H9 (cell line): ENCODE measurements at regions not wholly inside any gene's neighbourhood (a gene's known extent, or its start where the extent isn't known, plus 50 kb on each side); places are given as distances from the start of the nearest gene placed in this dataset.

Experiments
- DNase-seq: peaks from one replicate; pipeline ENCODE4 v3.0.0-alpha.2; 2017
- H2AFZ ChIP-seq: one replicate; pipeline ENCODE4 v1.6.1; 2013; ENCODE audit warnings: mild to moderate bottlenecking, low read length, control low read depth, moderate library complexity
- H2AK5ac ChIP-seq: 2 replicates; pipeline ENCODE4 v1.6.1; 2013; ENCODE audit warnings: low read length, control low read depth, mixed read lengths; ENCODE audit not compliant: insufficient read length
- H2BK120ac ChIP-seq: one replicate; pipeline ENCODE4 v1.6.1; 2013; ENCODE audit warnings: low read depth, mild to moderate bottlenecking, low read length, control low read depth, inconsistent platforms; ENCODE audit not compliant: poor library complexity, severe bottlenecking
- H2BK12ac ChIP-seq: 2 replicates; pipeline ENCODE4 v1.6.1; 2013; ENCODE audit warnings: low read length, control low read depth, mixed read lengths, low read depth; ENCODE audit not compliant: insufficient read length
- H2BK15ac ChIP-seq: 2 replicates; pipeline ENCODE4 v1.6.1; 2013; ENCODE audit warnings: low read depth, low read length, control low read depth
- H2BK20ac ChIP-seq: one replicate; pipeline ENCODE4 v1.6.1; 2013; ENCODE audit warnings: low read depth, mild to moderate bottlenecking, low read length, control low read depth, inconsistent platforms; ENCODE audit not compliant: poor library complexity, severe bottlenecking
- H2BK5ac ChIP-seq: 2 replicates; pipeline ENCODE4 v1.6.1; 2013; ENCODE audit warnings: low read length, control low read depth, mixed read lengths; ENCODE audit not compliant: insufficient read length
- H3K14ac ChIP-seq: 2 replicates; pipeline ENCODE4 v1.6.1; 2013; ENCODE audit warnings: low read length, control low read depth; ENCODE audit not compliant: insufficient read depth
- H3K18ac ChIP-seq: 2 replicates; pipeline ENCODE4 v1.6.1; 2013; ENCODE audit warnings: low read depth, mild to moderate bottlenecking, mixed read lengths, low read length, control low read depth; ENCODE audit not compliant: insufficient read length
- H3K23ac ChIP-seq: 2 replicates; pipeline ENCODE4 v1.6.1; 2013; ENCODE audit warnings: low read length, control low read depth, mixed read lengths, low read depth; ENCODE audit not compliant: insufficient read length
- H3K23me2 ChIP-seq: 2 replicates; pipeline ENCODE4 v1.6.1; 2013; ENCODE audit warnings: low read depth, mild to moderate bottlenecking, mixed read lengths, low read length, control low read depth; ENCODE audit not compliant: insufficient read length, poor library complexity, severe bottlenecking
- H3K27ac ChIP-seq: 2 replicates; pipeline ENCODE4 v1.5.1; 2013; ENCODE audit warnings: low read length, control low read depth, mixed read lengths, low read depth; ENCODE audit not compliant: insufficient read length
- H3K27me3 ChIP-seq: 2 replicates; pipeline ENCODE4 v1.6.1; 2013; ENCODE audit warnings: low read length, control low read depth, inconsistent platforms; ENCODE audit not compliant: insufficient read depth
- H3K4ac ChIP-seq: 2 replicates; pipeline ENCODE4 v1.6.1; 2013; ENCODE audit warnings: low read depth, mild to moderate bottlenecking, control low read depth, inconsistent platforms, low read length, moderate library complexity
- H3K4me1 ChIP-seq: 2 replicates; pipeline ENCODE4 v1.6.1; 2013; ENCODE audit warnings: low read length, control low read depth, inconsistent platforms; ENCODE audit not compliant: insufficient read depth
- H3K4me2 ChIP-seq: 2 replicates; pipeline ENCODE4 v1.6.1; 2013; ENCODE audit warnings: low read length, control low read depth, mixed read lengths; ENCODE audit not compliant: insufficient read length, insufficient read depth
- H3K56ac ChIP-seq: 2 replicates; pipeline ENCODE4 v1.6.1; 2013; ENCODE audit warnings: low read depth, mild to moderate bottlenecking, mixed read lengths, low read length, control low read depth; ENCODE audit not compliant: insufficient read length
- H3K79me1 ChIP-seq: 2 replicates; pipeline ENCODE4 v1.6.1; 2013; ENCODE audit warnings: low read depth, mild to moderate bottlenecking, moderate library complexity, low read length, control low read depth, inconsistent platforms; ENCODE audit not compliant: insufficient read depth, poor library complexity, severe bottlenecking
- H3K79me2 ChIP-seq: 2 replicates; pipeline ENCODE4 v1.6.1; 2013; ENCODE audit warnings: low read length, control low read depth, inconsistent platforms; ENCODE audit not compliant: insufficient read depth
- H3K9ac ChIP-seq: 2 replicates; pipeline ENCODE4 v1.6.1; 2013; ENCODE audit warnings: low read length, control low read depth, mixed read lengths; ENCODE audit not compliant: insufficient read length; ENCODE audit errors: extremely low read depth
- H3K9me3 ChIP-seq: one replicate; pipeline ENCODE4 v1.6.1; 2013; ENCODE audit warnings: low read depth, low read length, inconsistent platforms; ENCODE audit not compliant: control insufficient read depth
- H3T11ph ChIP-seq: one replicate; pipeline ENCODE4 v1.6.1; 2013; ENCODE audit warnings: mild to moderate bottlenecking, low read length, control low read depth, inconsistent platforms
- H4K20me1 ChIP-seq: one replicate; pipeline ENCODE4 v1.6.1; 2013; ENCODE audit not compliant: control insufficient read depth, insufficient read length, insufficient read depth
- H4K5ac ChIP-seq: 2 replicates; pipeline ENCODE4 v1.6.1; 2013; ENCODE audit warnings: low read depth, mild to moderate bottlenecking, mixed read lengths, low read length, control low read depth; ENCODE audit not compliant: insufficient read length
- H4K8ac ChIP-seq: replicated peaks from 2 replicates; pipeline ENCODE4 v1.6.1; 2013; ENCODE audit warnings: low read length, control low read depth, mixed read lengths, low read depth; ENCODE audit not compliant: insufficient read length
- H4K91ac ChIP-seq: 2 replicates; pipeline ENCODE4 v1.6.1; 2013; ENCODE audit warnings: low read depth, mild to moderate bottlenecking, moderate library complexity, mixed read lengths, low read length, control low read depth; ENCODE audit not compliant: insufficient read length
- H3K27ac Mint-ChIP-seq, 3 experiments: 2 replicates in 2 of 3; 3 replicates in 1 of 3; pipeline ENCODE4 v1.8.0; 2020 to 2021; ENCODE audit warnings: mixed read lengths in 3 of 3, mild to moderate bottlenecking in 1 of 3, moderate library complexity in 1 of 3
- H3K27me3 Mint-ChIP-seq: 2 replicates; pipeline ENCODE4 v1.8.0; 2021; ENCODE audit warnings: low read depth, mild to moderate bottlenecking, moderate library complexity, mixed read lengths
- H3K36me3 Mint-ChIP-seq, 3 experiments: 2 replicates in 2 of 3; 3 replicates in 1 of 3; pipeline ENCODE4 v1.8.0; 2020 to 2021; ENCODE audit warnings: low read depth in 3 of 3, mixed read lengths in 3 of 3; ENCODE audit not compliant: insufficient read depth in 1 of 3
- H3K4me1 Mint-ChIP-seq, 2 experiments: 2 replicates each; pipeline ENCODE4 v1.8.0; 2020; ENCODE audit warnings: mixed read lengths in 2 of 2
- H3K4me3 Mint-ChIP-seq, 2 experiments: 2 replicates in 1 of 2; 3 replicates in 1 of 2; pipeline ENCODE4 v1.8.0; 2020 to 2021; ENCODE audit warnings: mild to moderate bottlenecking in 2 of 2, mixed read lengths in 2 of 2, moderate library complexity in 1 of 2
- H3K9me3 Mint-ChIP-seq, 2 experiments: 2 replicates in 1 of 2; 3 replicates in 1 of 2; pipeline ENCODE4 v1.8.0; 2020; ENCODE audit warnings: mild to moderate bottlenecking in 2 of 2, mixed read lengths in 2 of 2, moderate library complexity in 1 of 2
- TF ChIP-seq, protein P1 (sequence below): fragments of 200-600 bp; sonication (generic); conservative IDR thresholded peaks from 3 replicates; pipeline ENCODE4 v1.8.0; 2021; ENCODE audit warnings: antibody characterized with exemption, mild to moderate bottlenecking

DNA sequence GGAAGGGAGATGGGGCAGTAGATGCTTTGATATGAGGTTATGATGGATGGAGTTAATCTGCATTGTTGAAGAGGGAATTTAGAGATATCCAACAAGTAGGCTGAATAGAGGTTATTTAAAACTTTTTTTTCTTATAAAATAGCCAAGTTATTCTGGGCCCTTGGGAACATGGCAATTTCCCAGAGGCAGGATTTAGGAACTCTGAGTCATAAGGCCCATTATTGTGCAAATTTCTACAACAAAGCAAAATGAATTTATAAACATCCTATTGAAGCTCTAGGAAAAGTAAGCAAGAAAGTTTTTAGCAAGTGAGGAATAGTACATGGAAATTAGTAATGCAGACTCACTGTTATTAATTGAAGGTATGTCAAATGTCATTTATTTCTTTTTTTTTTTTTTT lies 160.9 kb upstream of the NPY start:
- Histone ChIP-seq H2AFZ (no peak overlapping the region), H4K5ac (no peak overlapping the region), H3K9ac (no peak overlapping the region), H2BK20ac (no peak overlapping the region), H3K23me2 (no peaks in the 10 kb centered on the region), H2BK15ac (no peak overlapping the region), H3K79me2 (no peaks in the 10 kb centered on the region), H3K9me3 (no peaks in the 10 kb centered on the region), H3K27ac (no peak overlapping the region), H3K4ac (no peak overlapping the region), H3T11ph (no peak overlapping the region), H4K20me1 (no peaks in the 10 kb centered on the region), H2BK120ac (no peak overlapping the region), H3K23ac (no peak overlapping the region), H4K8ac (no peak overlapping the region), H3K79me1 (no peaks in the 10 kb centered on the region), H3K56ac (no peak overlapping the region), H3K18ac (no peak overlapping the region), H3K4me1 (no peaks in the 10 kb centered on the region), H3K27me3 (no peaks in the 10 kb centered on the region), H3K4me2 (no peak overlapping the region), H3K14ac (no peak overlapping the region), H4K91ac (no peak overlapping the region), H2BK5ac (no peak overlapping the region), H2AK5ac (no peak overlapping the region), H2BK12ac (no peak overlapping the region)
- H3K9me3 Mint-ChIP-seq, result no peaks in the 10 kb centered on the region
- H3K4me1 Mint-ChIP-seq, result no peaks in the 10 kb centered on the region; a peak in 2 of 4 replicates
- DNase-seq, result no peak
- no peak overlapping the region for H3K4me3 Mint-ChIP-seq
- no peaks in the 10 kb centered on the region for H3K36me3 Mint-ChIP-seq
- H3K27me3 Mint-ChIP-seq, result no peaks in the 10 kb centered on the region; the same call in 1 of the 2 replicates
- H3K27ac Mint-ChIP-seq, result no peak overlapping the region
- TF ChIP-seq, protein P1, sequence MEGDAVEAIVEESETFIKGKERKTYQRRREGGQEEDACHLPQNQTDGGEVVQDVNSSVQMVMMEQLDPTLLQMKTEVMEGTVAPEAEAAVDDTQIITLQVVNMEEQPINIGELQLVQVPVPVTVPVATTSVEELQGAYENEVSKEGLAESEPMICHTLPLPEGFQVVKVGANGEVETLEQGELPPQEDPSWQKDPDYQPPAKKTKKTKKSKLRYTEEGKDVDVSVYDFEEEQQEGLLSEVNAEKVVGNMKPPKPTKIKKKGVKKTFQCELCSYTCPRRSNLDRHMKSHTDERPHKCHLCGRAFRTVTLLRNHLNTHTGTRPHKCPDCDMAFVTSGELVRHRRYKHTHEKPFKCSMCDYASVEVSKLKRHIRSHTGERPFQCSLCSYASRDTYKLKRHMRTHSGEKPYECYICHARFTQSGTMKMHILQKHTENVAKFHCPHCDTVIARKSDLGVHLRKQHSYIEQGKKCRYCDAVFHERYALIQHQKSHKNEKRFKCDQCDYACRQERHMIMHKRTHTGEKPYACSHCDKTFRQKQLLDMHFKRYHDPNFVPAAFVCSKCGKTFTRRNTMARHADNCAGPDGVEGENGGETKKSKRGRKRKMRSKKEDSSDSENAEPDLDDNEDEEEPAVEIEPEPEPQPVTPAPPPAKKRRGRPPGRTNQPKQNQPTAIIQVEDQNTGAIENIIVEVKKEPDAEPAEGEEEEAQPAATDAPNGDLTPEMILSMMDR, result no peak
